Gastrocnemius medialis (tissue), 4 donors: ENCODE measurements at regions not wholly inside any gene's neighbourhood (a gene's known extent, or its start where the extent isn't known, plus 50 kb on each side); places are given as distances from the start of the nearest gene placed in this dataset.

Experiments used
- CTCF ChIP-seq, 5 experiments: fragments of 450-650 bp in 3 of 5; fragments of 200-600 bp in 2 of 5; sonication (generic) in 2 of 5; IDR thresholded peaks in 4 of 5; conservative IDR thresholded peaks in 1 of 5; 1 replicate in 4 of 5; 2 replicates in 1 of 5; pipeline ENCODE4 v1.5.1; 2016 to 2019; ENCODE audit warnings: antibody characterized with exemption in 5 of 5, mild to moderate bottlenecking in 3 of 5, moderate library complexity in 3 of 5
- POLR2A ChIP-seq, 2 donors: fragments of 450-650 bp; IDR thresholded peaks; one replicate each; pipeline ENCODE4 v1.6.1; 2017; ENCODE audit warnings: antibody characterized with exemption in 2 of 2, mild to moderate bottlenecking in 2 of 2, moderate library complexity in 2 of 2

DNA sequence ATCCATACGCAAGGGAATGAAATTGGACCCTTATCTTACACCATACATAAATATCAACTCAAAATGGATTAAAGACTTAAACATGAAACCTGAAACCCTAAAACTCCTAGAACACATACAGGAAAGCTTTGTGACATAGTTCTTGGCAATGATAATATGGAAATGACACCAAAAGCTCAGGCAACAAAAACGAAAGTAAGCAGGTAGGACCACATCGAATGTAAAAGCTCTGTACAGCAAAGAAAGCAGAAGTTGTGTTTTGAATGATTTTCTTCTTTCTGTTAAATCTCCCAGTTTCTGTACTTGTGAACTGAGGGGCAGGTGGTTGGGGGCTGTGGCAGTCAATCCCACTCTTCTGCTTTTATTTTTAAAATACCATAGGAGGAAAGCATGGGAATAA lies 368.4 kb upstream of the PODXL start:
- TF ChIP-seq CTCF (IDR thresholded peaks at IDR 0.05 in 4 of 5, conservative IDR thresholded peaks at IDR 0.05 in 1 of 5) (no peak), POLR2A (IDR thresholded peaks at IDR 0.05) (no peak)
